Trophoblast cell (in vitro differentiated cells and primary cell): ENCODE measurements at regions not wholly inside any gene's neighbourhood (a gene's known extent, or its start where the extent isn't known, plus 50 kb on each side); places are given as distances from the start of the nearest gene placed in this dataset.

Experiments
- DNase-seq, 2 donors: peaks; one replicate each; pipeline ENCODE4 v3.0.0-alpha.2; 2016
- H2AFZ ChIP-seq: 2 replicates; pipeline ENCODE4 v1.6.1; 2013; ENCODE audit warnings: low read length, moderate library complexity, mild to moderate bottlenecking; ENCODE audit not compliant: insufficient read depth, poor library complexity
- H2AK5ac ChIP-seq: 2 replicates; pipeline ENCODE4 v1.6.1; 2013; ENCODE audit warnings: mild to moderate bottlenecking, low read length
- H2BK120ac ChIP-seq: 2 replicates; pipeline ENCODE4 v1.6.1; 2013; ENCODE audit warnings: low read length, mild to moderate bottlenecking, moderate library complexity; ENCODE audit not compliant: insufficient read depth, poor library complexity
- H2BK12ac ChIP-seq: 2 replicates; pipeline ENCODE4 v1.6.1; 2013; ENCODE audit warnings: mild to moderate bottlenecking, low read length, moderate library complexity
- H2BK5ac ChIP-seq: 2 replicates; pipeline ENCODE4 v1.6.1; 2013; ENCODE audit warnings: low read length, low read depth, moderate library complexity, mild to moderate bottlenecking; ENCODE audit not compliant: poor library complexity
- H3K14ac ChIP-seq: 2 replicates; pipeline ENCODE4 v1.6.1; 2013; ENCODE audit warnings: mild to moderate bottlenecking, low read length
- H3K18ac ChIP-seq: 2 replicates; pipeline ENCODE4 v1.6.1; 2013; ENCODE audit warnings: mild to moderate bottlenecking, low read length
- H3K23ac ChIP-seq: 2 replicates; pipeline ENCODE4 v1.6.1; 2013; ENCODE audit warnings: low read length
- H3K27ac ChIP-seq: 2 replicates; pipeline ENCODE4 v1.5.1; 2013; ENCODE audit warnings: low read depth, mild to moderate bottlenecking, inconsistent platforms, low read length, moderate library complexity
- H3K27me3 ChIP-seq: 2 replicates; pipeline ENCODE4 v1.6.1; 2013; ENCODE audit warnings: inconsistent platforms, mild to moderate bottlenecking, low read length, moderate library complexity; ENCODE audit not compliant: insufficient read depth
- H3K36me3 ChIP-seq, 2 experiments: 1 replicate in 1 of 2; 2 replicates in 1 of 2; pipeline ENCODE4 v1.6.1; 2013; ENCODE audit warnings: low read length in 2 of 2, mild to moderate bottlenecking in 2 of 2, moderate library complexity in 1 of 2; ENCODE audit not compliant: insufficient read depth in 2 of 2, control insufficient read depth in 1 of 2
- H3K4ac ChIP-seq: 2 replicates; pipeline ENCODE4 v1.6.1; 2013; ENCODE audit warnings: low read depth, mild to moderate bottlenecking, low read length, moderate library complexity
- H3K4me1 ChIP-seq, 2 experiments: 1 replicate in 1 of 2; 2 replicates in 1 of 2; pipeline ENCODE4 v1.6.1; 2013; ENCODE audit warnings: low read length in 2 of 2, mild to moderate bottlenecking in 2 of 2, moderate library complexity in 1 of 2; ENCODE audit not compliant: insufficient read depth in 2 of 2, control insufficient read depth in 1 of 2
- H3K4me2 ChIP-seq: 2 replicates; pipeline ENCODE4 v1.6.1; 2013; ENCODE audit warnings: inconsistent platforms, mild to moderate bottlenecking, low read length, moderate library complexity
- H3K4me3 ChIP-seq: 2 replicates; pipeline ENCODE4 v1.5.1; 2013; ENCODE audit warnings: mild to moderate bottlenecking, low read depth, low read length, inconsistent platforms
- H3K79me1 ChIP-seq: one replicate; pipeline ENCODE4 v1.6.1; 2013; ENCODE audit warnings: low read length
- H3K79me2 ChIP-seq: 2 replicates; pipeline ENCODE4 v1.6.1; 2013; ENCODE audit warnings: low read length, mild to moderate bottlenecking; ENCODE audit not compliant: control insufficient read depth, insufficient read depth, poor library complexity
- H3K9ac ChIP-seq: 2 replicates; pipeline ENCODE4 v1.6.1; 2013; ENCODE audit warnings: mild to moderate bottlenecking, low read length
- H3K9me3 ChIP-seq: 2 replicates; pipeline ENCODE4 v1.6.1; 2013; ENCODE audit warnings: low read depth, mild to moderate bottlenecking, control low read depth, inconsistent platforms, low read length; ENCODE audit not compliant: insufficient read depth
- H4K12ac ChIP-seq: 2 replicates; pipeline ENCODE4 v1.6.1; 2013; ENCODE audit warnings: low read depth, mild to moderate bottlenecking, low read length, moderate library complexity
- H4K8ac ChIP-seq: 2 replicates; pipeline ENCODE4 v1.6.1; 2013; ENCODE audit warnings: low read depth, mild to moderate bottlenecking, low read length, moderate library complexity
- H4K91ac ChIP-seq: one replicate; pipeline ENCODE4 v1.6.1; 2013; ENCODE audit warnings: low read depth, mild to moderate bottlenecking, low read length, moderate library complexity
- WGBS: extraction: QIAGEN DNeasy Blood & Tissue Kit; methylation state at CpG from one replicate; pipeline ENCODE4 v1.1.7; 2013; ENCODE audit warnings: missing lambda C conversion rate; ENCODE audit not compliant: insufficient read length, insufficient coverage; ENCODE audit errors: extremely low coverage; 5-methylcytosine and 5-hydroxymethylcytosine counted together

DNA sequence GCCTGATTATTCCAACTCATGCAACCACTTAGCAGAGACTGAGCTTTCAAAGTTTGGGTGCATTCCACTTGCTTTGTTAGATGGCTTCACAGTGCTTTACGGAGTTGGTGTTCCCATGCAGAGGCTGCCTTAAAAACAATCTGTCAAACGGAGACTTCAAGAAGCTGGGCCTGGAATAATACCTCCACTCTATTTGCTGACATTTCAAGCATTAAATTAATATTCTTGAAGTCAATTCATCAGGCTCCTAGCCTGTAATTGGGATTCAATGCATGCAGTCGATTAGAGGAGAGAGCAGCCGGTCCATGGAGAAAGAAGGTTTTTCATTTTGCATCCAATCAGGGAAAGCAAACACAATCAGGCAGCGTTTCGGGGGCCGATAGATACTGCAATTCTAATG is 314.7 kb upstream of the PRKX start:
- no peak overlapping the region for H2AK5ac ChIP-seq
- H2BK120ac ChIP-seq, result no peak overlapping the region
- H3K4ac ChIP-seq, result no peak overlapping the region
- H4K8ac ChIP-seq, result no peak overlapping the region
- H3K23ac ChIP-seq, result no peak overlapping the region
- H4K12ac ChIP-seq, result no peak overlapping the region
- no peaks in the 10 kb centered on the region for H3K27me3 ChIP-seq
- no peak overlapping the region for H3K4me2 ChIP-seq
- no peak overlapping the region for H3K9ac ChIP-seq
- no peak overlapping the region for H3K4me3 ChIP-seq
- DNase-seq, result no peak
- H2BK12ac ChIP-seq, result no peak overlapping the region
- no peaks in the 10 kb centered on the region for H3K9me3 ChIP-seq
- H3K27ac ChIP-seq, result no peak overlapping the region
- H3K79me2 ChIP-seq, result no peaks in the 10 kb centered on the region
- no peaks in the 10 kb centered on the region for H3K79me1 ChIP-seq
- H3K14ac ChIP-seq, result no peak overlapping the region
- no peaks in the 10 kb centered on the region for H3K4me1 ChIP-seq
- no peak overlapping the region for H2BK5ac ChIP-seq
- no peaks in the 10 kb centered on the region for H3K36me3 ChIP-seq
- no peak overlapping the region for H2AFZ ChIP-seq
- no peak overlapping the region for H3K18ac ChIP-seq
- H4K91ac ChIP-seq, result no peak overlapping the region
- no CpG with 5 or more reads among the region's 7 CpGs for WGBS

DNA sequence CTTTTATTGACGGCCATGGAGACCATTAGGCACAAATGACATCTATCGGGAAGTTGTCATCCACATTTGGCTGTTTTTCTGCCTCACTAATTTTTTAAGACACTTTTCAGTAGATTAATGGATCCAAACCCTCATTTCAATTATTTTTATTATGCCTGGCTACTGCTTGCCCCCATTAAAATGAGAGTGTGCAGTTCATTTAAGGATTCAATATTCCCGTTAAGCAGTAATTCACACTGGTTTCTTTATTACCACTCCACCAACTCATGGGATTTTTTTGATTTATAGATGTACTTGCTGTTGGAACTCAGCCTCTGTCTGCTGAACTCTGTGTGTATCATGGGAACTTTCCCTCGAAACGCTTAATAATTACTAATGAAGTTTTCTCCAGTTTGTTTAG is 291.8 kb upstream of the PRKX start:
- Histone ChIP-seq H2AFZ (no peak overlapping the region), H3K4ac (no peak overlapping the region), H4K91ac (no peak overlapping the region), H3K9ac (no peak overlapping the region), H3K36me3 (no peaks in the 10 kb centered on the region), H3K4me2 (no peak overlapping the region), H3K27ac (no peak overlapping the region), H3K9me3 (no peaks in the 10 kb centered on the region), H4K12ac (no peak overlapping the region), H3K23ac (no peak overlapping the region), H2BK5ac (no peak overlapping the region), H2BK120ac (no peak overlapping the region), H2AK5ac (no peak overlapping the region), H3K27me3 (no peaks in the 10 kb centered on the region), H3K4me1 (no peaks in the 10 kb centered on the region), H3K4me3 (no peak overlapping the region), H4K8ac (no peak overlapping the region), H3K18ac (no peak overlapping the region), H3K14ac (no peak overlapping the region), H3K79me2 (no peaks in the 10 kb centered on the region), H3K79me1 (no peaks in the 10 kb centered on the region), H2BK12ac (no peak overlapping the region)
- no peak for DNase-seq
- WGBS, result no CpG with 5 or more reads among the region's 5 CpGs

DNA sequence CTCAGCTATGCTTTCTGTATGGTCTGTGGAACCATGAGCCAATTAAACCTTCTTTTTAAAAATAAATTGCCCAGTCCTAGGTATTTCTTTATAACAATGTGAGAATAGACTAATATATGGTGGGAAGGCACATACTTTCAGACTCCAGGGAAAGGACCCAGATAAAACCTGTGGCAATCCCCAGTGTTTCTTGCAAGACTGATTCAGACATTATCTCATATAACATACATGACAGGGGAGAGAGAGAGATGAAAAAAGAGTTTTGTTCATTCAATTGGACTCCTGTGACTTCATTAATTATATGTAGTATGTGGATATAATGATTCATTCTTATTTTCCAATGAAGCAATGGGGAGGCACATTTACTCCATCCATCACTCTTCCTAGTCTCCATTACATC is 291.4 kb upstream of the PRKX start:
- Histone ChIP-seq H4K8ac (no peak overlapping the region), H3K9me3 (no peaks in the 10 kb centered on the region), H3K23ac (no peak overlapping the region), H4K91ac (no peak overlapping the region), H3K79me2 (no peaks in the 10 kb centered on the region), H3K79me1 (no peaks in the 10 kb centered on the region), H3K27me3 (no peaks in the 10 kb centered on the region), H3K4ac (no peak overlapping the region), H3K14ac (no peak overlapping the region), H2AK5ac (no peak overlapping the region), H2BK120ac (no peak overlapping the region), H3K4me2 (no peak overlapping the region), H3K27ac (no peak overlapping the region), H2BK5ac (no peak overlapping the region), H2BK12ac (no peak overlapping the region), H4K12ac (no peak overlapping the region), H3K9ac (no peak overlapping the region), H2AFZ (no peak overlapping the region), H3K36me3 (no peaks in the 10 kb centered on the region), H3K4me1 (no peaks in the 10 kb centered on the region), H3K4me3 (no peak overlapping the region), H3K18ac (no peak overlapping the region)
- DNase-seq, result no peak

DNA sequence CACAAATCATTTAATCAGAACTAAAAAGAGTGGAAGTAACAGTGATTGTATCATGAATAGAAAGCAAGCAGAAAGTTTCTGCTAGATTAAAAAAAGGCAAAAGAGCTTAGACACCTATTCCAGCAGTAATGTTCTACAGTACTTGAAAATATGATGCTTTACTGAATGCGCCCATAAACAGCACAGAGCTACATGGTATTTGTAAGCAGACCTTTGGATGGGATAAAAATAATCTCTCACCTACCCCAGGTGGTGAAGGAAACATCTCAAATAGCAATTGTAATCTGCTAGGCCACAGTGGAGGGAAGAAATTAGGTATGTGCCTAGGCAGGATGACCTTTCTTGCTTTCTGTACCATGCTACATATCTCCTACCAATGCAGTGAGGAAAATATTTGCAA is 280.9 kb upstream of the PRKX start:
- Histone ChIP-seq H3K18ac (no peak overlapping the region), H4K12ac (no peak overlapping the region), H3K4me2 (no peak overlapping the region), H2AK5ac (no peak overlapping the region), H4K8ac (no peak overlapping the region), H2BK5ac (no peak overlapping the region), H3K23ac (no peak overlapping the region), H2BK12ac (no peak overlapping the region), H3K27me3 (no peaks in the 10 kb centered on the region), H3K9ac (no peak overlapping the region), H2BK120ac (no peak overlapping the region), H3K79me2 (no peaks in the 10 kb centered on the region), H3K79me1 (no peaks in the 10 kb centered on the region), H2AFZ (no peak overlapping the region), H3K36me3 (no peaks in the 10 kb centered on the region), H3K27ac (no peak overlapping the region), H3K9me3 (no peaks in the 10 kb centered on the region), H3K4me3 (no peak overlapping the region), H3K4me1 (no peaks in the 10 kb centered on the region), H4K91ac (no peak overlapping the region), H3K4ac (no peak overlapping the region), H3K14ac (no peak overlapping the region)
- DNase-seq, result no peak
- WGBS, result no CpG with 5 or more reads among the region's 1 CpG

DNA sequence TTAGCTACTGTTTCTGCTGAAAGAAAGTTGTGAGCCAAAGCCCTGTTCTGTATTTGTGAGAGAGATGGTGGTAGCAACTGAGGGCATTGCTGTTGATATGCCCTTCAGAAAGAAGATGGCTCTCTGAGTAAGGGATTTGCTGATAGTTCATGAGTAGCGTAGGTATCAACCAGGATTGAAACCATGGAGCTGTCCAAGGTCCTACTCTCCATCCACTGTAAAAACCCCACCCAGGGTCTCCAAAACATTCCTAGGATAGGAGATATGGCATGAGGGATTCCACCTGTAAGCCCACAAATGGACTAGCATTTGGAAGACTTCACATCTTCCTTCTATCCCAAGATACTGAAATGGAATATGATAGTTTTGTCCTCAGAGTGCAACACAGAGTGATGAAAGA is 277.1 kb upstream of the PRKX start:
- H3K9me3 ChIP-seq, result no peaks in the 10 kb centered on the region
- H3K18ac ChIP-seq, result no peak overlapping the region
- no peak overlapping the region for H3K4me3 ChIP-seq
- H2AFZ ChIP-seq, result no peak overlapping the region
- no peak overlapping the region for H2AK5ac ChIP-seq
- no peaks in the 10 kb centered on the region for H3K79me2 ChIP-seq
- no peak overlapping the region for H3K4me2 ChIP-seq
- no peaks in the 10 kb centered on the region for H3K27me3 ChIP-seq
- no peak overlapping the region for H3K23ac ChIP-seq
- no peak overlapping the region for H3K14ac ChIP-seq
- H3K9ac ChIP-seq, result no peak overlapping the region
- no peak overlapping the region for H3K4ac ChIP-seq
- no peak overlapping the region for H4K91ac ChIP-seq
- no peak overlapping the region for H2BK120ac ChIP-seq
- no peaks in the 10 kb centered on the region for H3K36me3 ChIP-seq
- no peak overlapping the region for H4K8ac ChIP-seq
- no peak overlapping the region for H2BK12ac ChIP-seq
- H3K27ac ChIP-seq, result no peak overlapping the region
- no peak for DNase-seq
- H3K79me1 ChIP-seq, result no peaks in the 10 kb centered on the region
- no peak overlapping the region for H4K12ac ChIP-seq
- no CpG with 5 or more reads among the region's 1 CpG for WGBS
- H2BK5ac ChIP-seq, result no peak overlapping the region
- no peaks in the 10 kb centered on the region for H3K4me1 ChIP-seq
